Endodermal cell (in vitro differentiated cells): ENCODE measurements at regions not wholly inside any gene's neighbourhood (a gene's known extent, or its start where the extent isn't known, plus 50 kb on each side); places are given as distances from the start of the nearest gene placed in this dataset.

Source experiments
- DNase-seq: peaks from one replicate; pipeline ENCODE4 v3.0.0-alpha.2; 2017
- H3K27ac ChIP-seq: 2 replicates; pipeline ENCODE4 v1.5.1; 2013; ENCODE audit warnings: mild to moderate bottlenecking, low read depth, low read length, moderate library complexity
- H3K27me3 ChIP-seq: 2 replicates; pipeline ENCODE4 v1.6.1; 2013; ENCODE audit warnings: mild to moderate bottlenecking, low read length, moderate library complexity; ENCODE audit not compliant: insufficient read depth, control insufficient read depth, poor library complexity, severe bottlenecking
- H3K36me3 ChIP-seq: 2 replicates; pipeline ENCODE4 v1.7.0; 2013; ENCODE audit warnings: mild to moderate bottlenecking, low read length, moderate library complexity; ENCODE audit not compliant: control insufficient read depth, insufficient read depth
- H3K4me1 ChIP-seq: one replicate; pipeline ENCODE4 v1.7.0; 2013; ENCODE audit warnings: low read length; ENCODE audit not compliant: control insufficient read depth, insufficient read depth
- H3K4me3 ChIP-seq: 2 replicates; pipeline ENCODE4 v1.5.1; 2013; ENCODE audit warnings: mild to moderate bottlenecking, low read length, moderate library complexity
- H3K9ac ChIP-seq: 2 replicates; pipeline ENCODE4 v1.6.1; 2013; ENCODE audit warnings: mild to moderate bottlenecking, low read length, moderate library complexity; ENCODE audit not compliant: poor library complexity, severe bottlenecking; ENCODE audit errors: extremely low read depth
- H3K9me3 ChIP-seq: 2 replicates; pipeline ENCODE4 v1.6.1; 2013; ENCODE audit warnings: mild to moderate bottlenecking, low read length, moderate library complexity; ENCODE audit not compliant: control insufficient read depth
- H3K27ac Mint-ChIP-seq: 2 replicates; pipeline ENCODE4 v1.8.0; 2020; ENCODE audit warnings: mixed read lengths
- H3K27me3 Mint-ChIP-seq: 2 replicates; pipeline ENCODE4 v1.8.0; 2021; ENCODE audit warnings: mild to moderate bottlenecking, mixed read lengths; ENCODE audit not compliant: insufficient read depth
- H3K36me3 Mint-ChIP-seq: 2 replicates; pipeline ENCODE4 v1.8.0; 2020; ENCODE audit warnings: low read depth, mixed read lengths
- H3K4me1 Mint-ChIP-seq: 2 replicates; pipeline ENCODE4 v1.8.0; 2020; ENCODE audit warnings: mixed read lengths
- H3K4me3 Mint-ChIP-seq: 2 replicates; pipeline ENCODE4 v1.8.0; 2020; ENCODE audit warnings: mild to moderate bottlenecking, moderate library complexity, mixed read lengths
- H3K9me3 Mint-ChIP-seq: 2 replicates; pipeline ENCODE4 v1.8.0; 2020; ENCODE audit warnings: mild to moderate bottlenecking, mixed read lengths
- CTCF ChIP-seq: fragments of 200-600 bp; sonication (generic); conservative IDR thresholded peaks from 2 replicates; pipeline ENCODE4 v1.5.0; 2021; ENCODE audit warnings: antibody characterized with exemption, mild to moderate bottlenecking
- WGBS, 2 experiments: methylation state at CpG; one replicate each; pipeline versions ENCODE4 v1.1.5 to v1.1.7; 2013; ENCODE audit warnings: missing lambda C conversion rate in 2 of 2, mixed read lengths in 1 of 2; ENCODE audit not compliant: insufficient coverage in 1 of 2, insufficient read length in 1 of 2; 5-methylcytosine and 5-hydroxymethylcytosine counted together

- H3K27me3 Mint-ChIP-seq: no peaks in the 10 kb centered on the region
- Histone ChIP-seq H3K36me3 (no peaks in the 10 kb centered on the region), H3K27me3 (no peaks in the 10 kb centered on the region), H3K9me3 (peaks cover 1% of the 10 kb centered on the region), H3K27ac (no peak overlapping the region), H3K9ac (no peak overlapping the region), H3K4me3 (no peak overlapping the region), H3K4me1 (no peaks in the 10 kb centered on the region)
- no peak overlapping the region for H3K27ac Mint-ChIP-seq
- no peak for DNase-seq
- no peaks in the 10 kb centered on the region for H3K36me3 Mint-ChIP-seq
- WGBS, 2 experiments: 87 to 94% methylated on average over 3 of the region's 4 CpGs
- TF ChIP-seq CTCF: no peak
- no peaks in the 10 kb centered on the region for H3K4me1 Mint-ChIP-seq
- H3K9me3 Mint-ChIP-seq: peaks cover 6% of the 10 kb centered on the region
- no peak overlapping the region for H3K4me3 Mint-ChIP-seq
These were observed 444.2 kb downstream of the SETD4 start for GRCh38 chr21:35616090-35616489.

GRCh38 chr21:35615325-35615724 lies 445.0 kb downstream of the SETD4 start:
- Mint-ChIP-seq H3K9me3 (no peaks in the 10 kb centered on the region), H3K4me1 (no peaks in the 10 kb centered on the region), H3K36me3 (no peaks in the 10 kb centered on the region), H3K4me3 (no peak overlapping the region), H3K27me3 (no peaks in the 10 kb centered on the region), H3K27ac (no peak overlapping the region)
- no CpG with 5 or more reads among the region's 1 CpG for WGBS, 2 experiments
- H3K4me3 ChIP-seq: no peak overlapping the region
- H3K9ac ChIP-seq: no peak overlapping the region
- H3K9me3 ChIP-seq: no peaks in the 10 kb centered on the region
- no peak for DNase-seq
- no peak for TF ChIP-seq CTCF
- no peaks in the 10 kb centered on the region for H3K27me3 ChIP-seq
- H3K27ac ChIP-seq: no peak overlapping the region
- H3K4me1 ChIP-seq: no peaks in the 10 kb centered on the region
- H3K36me3 ChIP-seq: no peaks in the 10 kb centered on the region

GRCh38 chr21:35614396-35614921 lies 445.9 kb downstream of the SETD4 start:
- Mint-ChIP-seq H3K36me3 (no peaks in the 10 kb centered on the region), H3K4me1 (no peaks in the 10 kb centered on the region), H3K4me3 (no peak overlapping the region), H3K27ac (no peak overlapping the region), H3K9me3 (no peaks in the 10 kb centered on the region), H3K27me3 (no peaks in the 10 kb centered on the region)
- no peak for TF ChIP-seq CTCF
- H3K36me3 ChIP-seq: no peaks in the 10 kb centered on the region
- no peak for DNase-seq
- no peak overlapping the region for H3K9ac ChIP-seq
- no peaks in the 10 kb centered on the region for H3K4me1 ChIP-seq
- H3K4me3 ChIP-seq: no peak overlapping the region
- H3K27ac ChIP-seq: no peak overlapping the region
- H3K9me3 ChIP-seq: no peaks in the 10 kb centered on the region
- WGBS, 2 experiments: 95% methylated on average over 4 of the region's 4 CpGs; no CpG with 5 or more reads in 1 of the 2 experiments
- H3K27me3 ChIP-seq: no peaks in the 10 kb centered on the region
